ENCODE measurements at regions not wholly inside any gene's neighbourhood (a gene's known extent, or its start where the extent isn't known, plus 50 kb on each side); places are given as distances from the start of the nearest gene placed in this dataset.

DNA sequence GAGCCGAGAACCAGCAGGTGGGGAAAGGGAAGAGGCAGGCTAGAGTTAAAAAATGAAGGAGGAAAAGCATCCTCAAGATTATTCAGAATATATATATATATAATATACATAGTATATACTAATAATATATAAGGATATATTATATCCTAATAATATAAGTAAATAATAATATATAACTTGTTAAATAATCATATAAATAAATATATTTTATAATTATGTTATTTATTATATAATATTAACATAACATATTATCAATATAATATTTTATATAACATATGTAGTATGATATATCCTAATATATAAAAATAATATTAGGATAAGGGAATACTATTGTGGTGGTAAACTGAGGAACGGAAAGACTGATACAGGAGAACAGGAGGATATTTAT is 171.8 kb downstream of the TRIM27 start:
- Histone ChIP-seq H3K9ac (ENCODE audit: low read length) (no peak overlapping the region), H3F3A (ENCODE audit: low read length, unreplicated experiment) (no peaks in the 10 kb centered on the region), H4K20me1 (ENCODE audit: low read length) (no peaks in the 10 kb centered on the region), H3K27me3 (ENCODE audit: low read length) (no peaks in the 10 kb centered on the region), H2AFZ (ENCODE audit: low read length) (no peak overlapping the region), H3K9me2 (replicated peaks; ENCODE audit: low read length) (no peaks in the 10 kb centered on the region), H3K36me3 (ENCODE audit: low read depth, low read length) (no peaks in the 10 kb centered on the region), H3K9me3 (ENCODE audit: low read length) (no peaks in the 10 kb centered on the region), H3K4me2 (ENCODE audit: low read length) (no peak overlapping the region), H3K27ac (ENCODE audit: low read length) (no peak overlapping the region), H3K4me3 (ENCODE audit: low read length) (no peak overlapping the region), H3K4me1 (ENCODE audit: insufficient read depth, low read length) (peaks cover 5% of the 10 kb centered on the region; the same call in 1 of the 2 replicates), H3K79me2 (ENCODE audit: low read length) (no peaks in the 10 kb centered on the region)
- no TSS peak for BruUV-seq (replicated peaks)
- DNase-seq (no peak), ATAC-seq (no peak)
- intact Hi-C loops (cut with micrococcal nuclease), result no loop called here
- CTCF ChIA-PET, result no interaction called here
- POLR2A ChIA-PET (ENCODE audit: unreplicated experiment), result no interaction called here
- TF ChIP-seq EZH2phosphoT487 (IDR thresholded peaks at IDR 0.05; ENCODE audit: borderline replicate concordance, low read length) (no peak), EZH2 (IDR thresholded peaks at IDR 0.05; ENCODE audit: low read length, unreplicated experiment) (no peak)
- TF ChIP-seq, protein P1, sequence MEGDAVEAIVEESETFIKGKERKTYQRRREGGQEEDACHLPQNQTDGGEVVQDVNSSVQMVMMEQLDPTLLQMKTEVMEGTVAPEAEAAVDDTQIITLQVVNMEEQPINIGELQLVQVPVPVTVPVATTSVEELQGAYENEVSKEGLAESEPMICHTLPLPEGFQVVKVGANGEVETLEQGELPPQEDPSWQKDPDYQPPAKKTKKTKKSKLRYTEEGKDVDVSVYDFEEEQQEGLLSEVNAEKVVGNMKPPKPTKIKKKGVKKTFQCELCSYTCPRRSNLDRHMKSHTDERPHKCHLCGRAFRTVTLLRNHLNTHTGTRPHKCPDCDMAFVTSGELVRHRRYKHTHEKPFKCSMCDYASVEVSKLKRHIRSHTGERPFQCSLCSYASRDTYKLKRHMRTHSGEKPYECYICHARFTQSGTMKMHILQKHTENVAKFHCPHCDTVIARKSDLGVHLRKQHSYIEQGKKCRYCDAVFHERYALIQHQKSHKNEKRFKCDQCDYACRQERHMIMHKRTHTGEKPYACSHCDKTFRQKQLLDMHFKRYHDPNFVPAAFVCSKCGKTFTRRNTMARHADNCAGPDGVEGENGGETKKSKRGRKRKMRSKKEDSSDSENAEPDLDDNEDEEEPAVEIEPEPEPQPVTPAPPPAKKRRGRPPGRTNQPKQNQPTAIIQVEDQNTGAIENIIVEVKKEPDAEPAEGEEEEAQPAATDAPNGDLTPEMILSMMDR (conservative IDR thresholded peaks at IDR 0.05; ENCODE audit: low read depth, low read length), result no peak

DNA sequence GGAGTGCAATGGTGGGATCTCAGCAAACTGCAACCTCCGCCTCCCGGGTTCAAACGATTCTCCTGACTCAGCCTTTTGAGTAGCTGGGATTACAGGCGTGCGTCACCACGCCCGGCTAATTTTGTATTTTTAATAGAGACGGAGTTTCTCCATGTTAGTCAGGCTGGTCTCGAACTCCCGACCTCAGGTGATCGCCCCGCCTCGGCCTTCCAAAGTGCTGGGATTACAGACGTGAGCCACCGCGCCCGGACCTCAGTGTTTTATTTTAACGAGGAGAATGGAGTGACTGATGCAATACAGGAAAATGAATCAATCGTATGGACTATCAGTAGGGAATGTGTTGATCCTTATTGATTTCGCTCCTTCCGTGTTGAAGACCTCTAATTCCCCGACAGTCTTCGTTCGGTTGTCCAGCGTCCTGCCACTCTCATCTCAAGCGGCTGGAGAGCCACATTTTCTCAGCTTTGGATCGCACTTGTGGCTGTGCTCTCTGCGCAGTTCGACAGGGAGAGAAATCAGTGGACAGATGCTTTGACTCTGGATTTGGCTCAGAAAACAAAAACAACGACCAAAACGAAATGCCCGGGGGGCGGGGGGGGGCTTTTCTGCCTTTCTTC is 166.2 kb downstream of the TRIM27 start:
- POLR2A ChIA-PET (ENCODE audit: unreplicated experiment), result no interaction called here
- intact Hi-C loops (cut with micrococcal nuclease), result no loop called here
- TF ChIP-seq, protein P1 (conservative IDR thresholded peaks at IDR 0.05; ENCODE audit: low read depth, low read length), result no peak
- TF ChIP-seq EZH2phosphoT487 (IDR thresholded peaks at IDR 0.05; ENCODE audit: borderline replicate concordance, low read length) (no peak), EZH2 (IDR thresholded peaks at IDR 0.05; ENCODE audit: low read length, unreplicated experiment) (no peak)
- no peak overlapping the region for H2AFZ ChIP-seq (ENCODE audit: low read length)
- BruUV-seq (replicated peaks), result no TSS peak
- DNase-seq, result no peak
- CTCF ChIA-PET, result no interaction called here
- no peaks in the 10 kb centered on the region for H3K9me3 ChIP-seq (ENCODE audit: low read length)
- no peak for ATAC-seq
- H3K9ac ChIP-seq (ENCODE audit: low read length), result no peak overlapping the region
- H3K27ac ChIP-seq (ENCODE audit: low read length), result no peak overlapping the region
- H3K4me2 ChIP-seq (ENCODE audit: low read length), result no peak overlapping the region
- no peak overlapping the region for H3K4me3 ChIP-seq (ENCODE audit: low read length)
- H3K27me3 ChIP-seq (ENCODE audit: low read length), result no peaks in the 10 kb centered on the region
- no peaks in the 10 kb centered on the region for H4K20me1 ChIP-seq (ENCODE audit: low read length)
- no peaks in the 10 kb centered on the region for H3K9me2 ChIP-seq (replicated peaks; ENCODE audit: low read length)
- H3K79me2 ChIP-seq (ENCODE audit: low read length), result no peaks in the 10 kb centered on the region
- no peaks in the 10 kb centered on the region for H3F3A ChIP-seq (ENCODE audit: low read length, unreplicated experiment)
- H3K4me1 ChIP-seq (ENCODE audit: insufficient read depth, low read length), result no peaks in the 10 kb centered on the region; the same call in 1 of the 2 replicates
- no peaks in the 10 kb centered on the region for H3K36me3 ChIP-seq (ENCODE audit: low read depth, low read length)

DNA sequence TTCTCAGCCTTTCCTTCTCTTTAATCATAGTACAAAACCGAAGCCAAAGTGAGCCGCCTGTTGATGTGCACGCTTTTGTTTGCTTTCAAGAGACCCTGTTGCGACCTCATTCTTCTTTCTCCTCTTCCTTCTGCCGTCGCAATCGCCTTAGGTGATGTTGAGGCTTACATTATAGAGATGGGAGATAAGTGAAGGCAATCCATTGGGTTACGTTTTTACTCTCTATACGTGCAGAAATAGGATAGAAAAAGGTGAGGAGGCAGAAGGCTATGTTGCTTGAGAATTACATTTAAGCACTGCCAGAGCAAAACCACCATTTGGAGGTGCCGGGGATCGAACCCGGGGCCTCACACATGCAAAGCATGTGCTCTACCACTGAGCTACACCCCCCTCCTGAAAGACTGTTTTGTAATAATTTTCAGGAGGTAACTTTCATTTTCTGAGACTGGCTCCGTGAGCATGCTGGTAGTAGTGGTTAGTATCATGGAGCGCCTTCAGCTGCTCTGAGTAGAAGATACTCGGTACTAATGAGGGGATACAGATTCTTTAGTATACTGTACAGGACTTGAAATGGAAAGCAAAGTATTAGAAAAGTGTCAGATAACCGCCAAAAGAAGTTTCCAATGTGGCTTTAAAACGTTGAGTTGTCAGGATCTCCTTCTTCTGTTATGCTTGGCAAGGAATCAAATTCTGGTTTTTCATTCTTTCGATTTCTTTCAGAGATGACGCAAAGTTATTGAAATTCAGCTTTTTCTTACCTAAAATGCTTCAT is 165.6 kb downstream of the TRIM27 start:
- TF ChIP-seq, protein P1 (conservative IDR thresholded peaks at IDR 0.05; ENCODE audit: low read depth, low read length), result no peak
- TF ChIP-seq EZH2 (IDR thresholded peaks at IDR 0.05; ENCODE audit: low read length, unreplicated experiment) (no peak), EZH2phosphoT487 (IDR thresholded peaks at IDR 0.05; ENCODE audit: borderline replicate concordance, low read length) (no peak)
- POLR2A ChIA-PET (ENCODE audit: unreplicated experiment), result no interaction called here
- no peaks in the 10 kb centered on the region for H3K9me2 ChIP-seq (replicated peaks; ENCODE audit: low read length)
- H3K4me1 ChIP-seq (ENCODE audit: insufficient read depth, low read length), result no peaks in the 10 kb centered on the region; the same call in 1 of the 2 replicates
- CTCF ChIA-PET, result no interaction called here
- no peak overlapping the region for H3K27ac ChIP-seq (ENCODE audit: low read length)
- no peaks in the 10 kb centered on the region for H3K27me3 ChIP-seq (ENCODE audit: low read length)
- BruUV-seq (replicated peaks), result no TSS peak
- peak overlapping the region; percentile 55; the same call in 1 of the 2 replicates for H2AFZ ChIP-seq (ENCODE audit: low read length)
- no peaks in the 10 kb centered on the region for H3F3A ChIP-seq (ENCODE audit: low read length, unreplicated experiment)
- no peaks in the 10 kb centered on the region for H3K79me2 ChIP-seq (ENCODE audit: low read length)
- H3K4me3 ChIP-seq (ENCODE audit: low read length), result peak overlapping the region; percentile 62
- H4K20me1 ChIP-seq (ENCODE audit: low read length), result no peaks in the 10 kb centered on the region
- ATAC-seq, result peak; percentile 49
- no peaks in the 10 kb centered on the region for H3K9me3 ChIP-seq (ENCODE audit: low read length)
- peak; percentile 69 for DNase-seq
- intact Hi-C loops (cut with micrococcal nuclease), result no loop called here
- H3K9ac ChIP-seq (ENCODE audit: low read length), result no peak overlapping the region
- H3K4me2 ChIP-seq (ENCODE audit: low read length), result peak overlapping the region; percentile 72
- H3K36me3 ChIP-seq (ENCODE audit: low read depth, low read length), result no peaks in the 10 kb centered on the region

Measured in PC-3 (cell line).